ENCODE measurements at regions not wholly inside any gene's neighbourhood (a gene's known extent, or its start where the extent isn't known, plus 50 kb on each side); places are given as distances from the start of the nearest gene placed in this dataset.
A peak's percentile ranks its signal among the peaks of the same experiment; 100 is the strongest.

- DNase-seq (ENCODE audit: low spot score) = no peak
Measured at GRCh38 chr7:11294218-11294617, 320.5 kb downstream of the PHF14 start.

GRCh38 chr7:11294965-11295364 is 321.3 kb downstream of the PHF14 start:
- DNase-seq (ENCODE audit: low spot score) = no peak

GRCh38 chr7:11297126-11297625 is 323.5 kb downstream of the PHF14 start:
- DNase-seq (ENCODE audit: low spot score) = no peak

- DNase-seq (ENCODE audit: low spot score) = no peak
Measured at GRCh38 chr7:11297764-11298163, 324.1 kb downstream of the PHF14 start.

- DNase-seq (ENCODE audit: low spot score) = no peak
Measured at GRCh38 chr7:11298220-11298619, 324.5 kb downstream of the PHF14 start.

GRCh38 chr7:11300241-11300640 is 326.6 kb downstream of the PHF14 start:
- DNase-seq (ENCODE audit: low spot score) = no peak

GRCh38 chr7:11302121-11302520 is 328.4 kb downstream of the PHF14 start:
- DNase-seq (ENCODE audit: low spot score) = no peak

- no peak for DNase-seq (ENCODE audit: low spot score)
Measured at GRCh38 chr7:11313801-11314200, 340.1 kb downstream of the PHF14 start.

- no peak for DNase-seq (ENCODE audit: low spot score)
Measured at GRCh38 chr7:11315666-11316258, 342.1 kb downstream of the PHF14 start.

- DNase-seq (ENCODE audit: low spot score) = no peak
Measured at GRCh38 chr7:11317766-11318165, 344.1 kb downstream of the PHF14 start.

GRCh38 chr7:11319491-11320274 is 346.0 kb downstream of the PHF14 start:
- peak; percentile 22 for DNase-seq (ENCODE audit: low spot score)

Measured in RKO (cell line).